Adrenal gland (tissue), 9 donors: ENCODE measurements at regions not wholly inside any gene's neighbourhood (a gene's known extent, or its start where the extent isn't known, plus 50 kb on each side); places are given as distances from the start of the nearest gene placed in this dataset.

ENCODE experiments used
- DNase-seq, 7 donors: peaks; one replicate each; pipeline ENCODE4 v3.0.0-alpha.2; 2019 to 2020
- H3K27ac ChIP-seq, 5 donors: fragments of 200-600 bp; sonication (generic) in 4 of 5; 1 replicate in 3 of 5; 2 replicates in 2 of 5; pipeline versions ENCODE4 v1.5.1 to v1.8.0; 2016 to 2020; ENCODE audit warnings: mild to moderate bottlenecking in 1 of 5
- H3K27me3 ChIP-seq: fragments of 200-600 bp; 2 replicates; pipeline ENCODE4 v1.8.0; 2021
- H3K36me3 ChIP-seq, 2 donors: fragments of 200-600 bp; replicated peaks in 1 of 2; 1 replicate in 1 of 2; 2 replicates in 1 of 2; pipeline versions ENCODE4 v1.5.1 to v1.8.0; 2018 to 2022
- H3K4me1 ChIP-seq, 2 donors: fragments of 200-600 bp; replicated peaks in 1 of 2; 1 replicate in 1 of 2; 2 replicates in 1 of 2; pipeline versions ENCODE4 v1.5.1 to v1.8.0; 2018 to 2021
- H3K4me3 ChIP-seq, 4 donors: fragments of 200-600 bp; sonication (generic) in 3 of 4; one replicate each; pipeline ENCODE4 v1.5.1; 2016 to 2018
- H3K9me3 ChIP-seq, 3 donors: fragments of 200-600 bp; sonication (generic) in 1 of 3; replicated peaks in 1 of 3; 1 replicate in 2 of 3; 2 replicates in 1 of 3; pipeline versions ENCODE4 v1.5.1 to v1.8.0; 2016 to 2021
- POLR2A ChIP-seq, 2 donors: fragments of 450-650 bp; IDR thresholded peaks; one replicate each; pipeline ENCODE4 v1.6.1; 2017; ENCODE audit warnings: antibody characterized with exemption in 2 of 2, mild to moderate bottlenecking in 2 of 2, moderate library complexity in 1 of 2
- WGBS, 4 donors: extraction: QIAGEN DNeasy Blood & Tissue Kit in 2 of 4; methylation state at CpG; one replicate each; pipeline versions ENCODE4 v1.1.5 to v1.1.7; 2013 to 2017; 5-methylcytosine and 5-hydroxymethylcytosine counted together
- intact Hi-C, 2 donors: fragments of 100-400 bp; cut with DNase I; formaldehyde crosslinking; loops; one replicate each; pipeline versions ENCODE4 v1.14.1 to v1.15.0; 2022 to 2023
- TF ChIP-seq, protein P1 (sequence below), 6 experiments: fragments of 450-650 bp in 4 of 6; fragments of 200-600 bp in 2 of 6; sonication (generic) in 1 of 6; IDR thresholded peaks; 1 replicate in 5 of 6; 2 replicates in 1 of 6; pipeline versions ENCODE4 v1.5.1 to v1.8.0; 2016 to 2021; ENCODE audit warnings: antibody characterized with exemption in 6 of 6, mild to moderate bottlenecking in 2 of 6, moderate library complexity in 1 of 6
- donor health status: healthy with polysubstance abuse.
- donor health status: Bipolar disorder and iron deficiency.
- donor health status: DM: yes; HTN: yes; CAD: no.
- donor health status: DM: no; HTN: no; CAD: no.
- donor health status: DM: no; HTN: no; CAD: no.

DNA sequence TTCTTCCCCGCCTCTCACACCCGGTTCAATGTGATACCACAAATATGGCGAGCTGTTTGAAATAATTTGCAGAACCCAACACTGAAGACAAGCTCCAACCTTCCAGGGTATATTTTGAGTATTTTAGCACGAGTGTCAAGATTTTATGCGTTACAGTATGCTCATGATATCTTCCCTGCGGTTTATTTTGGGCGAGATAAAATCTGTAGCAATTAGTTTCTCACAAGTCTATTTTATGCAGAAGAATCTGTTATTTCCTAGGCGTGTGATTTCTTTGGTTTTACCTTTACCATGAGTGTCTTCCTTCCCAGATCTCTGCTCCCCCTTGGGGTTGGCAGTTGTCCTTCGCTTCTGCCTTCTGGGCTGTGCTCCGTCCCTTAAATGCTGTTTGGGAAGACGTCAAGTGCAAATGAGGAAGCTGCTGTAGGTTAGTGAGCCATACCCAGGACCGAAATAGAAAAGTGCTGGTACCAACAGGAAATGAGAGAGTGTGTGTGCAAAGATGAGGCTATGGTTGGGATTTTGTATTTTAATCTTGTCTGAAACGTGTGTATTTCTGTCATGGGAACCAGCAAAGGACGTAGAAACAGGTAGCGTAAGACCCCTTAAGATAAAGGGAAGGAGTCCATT, 299.8 kb downstream of the KLF6 start:
- DNase-seq = peak in 1 of 7 donors; percentile 35
- Histone ChIP-seq H3K4me1 (peaks cover 0 to 5% of the 10 kb centered on the region in 2 donors), H3K27ac (peak overlapping the region in 1 of 5 donors; percentile 60), H3K36me3 (no peaks in the 10 kb centered on the region), H3K4me3 (no peak overlapping the region), H3K27me3 (no peaks in the 10 kb centered on the region), H3K9me3 (no peaks in the 10 kb centered on the region)
- intact Hi-C loops = no loop called here
- WGBS, 4 donors = 73 to 85% (median 80%) methylated on average over 15 of the region's 15 CpGs
- TF ChIP-seq POLR2A (IDR thresholded peaks at IDR 0.05) = no peak
- TF ChIP-seq, protein P1, sequence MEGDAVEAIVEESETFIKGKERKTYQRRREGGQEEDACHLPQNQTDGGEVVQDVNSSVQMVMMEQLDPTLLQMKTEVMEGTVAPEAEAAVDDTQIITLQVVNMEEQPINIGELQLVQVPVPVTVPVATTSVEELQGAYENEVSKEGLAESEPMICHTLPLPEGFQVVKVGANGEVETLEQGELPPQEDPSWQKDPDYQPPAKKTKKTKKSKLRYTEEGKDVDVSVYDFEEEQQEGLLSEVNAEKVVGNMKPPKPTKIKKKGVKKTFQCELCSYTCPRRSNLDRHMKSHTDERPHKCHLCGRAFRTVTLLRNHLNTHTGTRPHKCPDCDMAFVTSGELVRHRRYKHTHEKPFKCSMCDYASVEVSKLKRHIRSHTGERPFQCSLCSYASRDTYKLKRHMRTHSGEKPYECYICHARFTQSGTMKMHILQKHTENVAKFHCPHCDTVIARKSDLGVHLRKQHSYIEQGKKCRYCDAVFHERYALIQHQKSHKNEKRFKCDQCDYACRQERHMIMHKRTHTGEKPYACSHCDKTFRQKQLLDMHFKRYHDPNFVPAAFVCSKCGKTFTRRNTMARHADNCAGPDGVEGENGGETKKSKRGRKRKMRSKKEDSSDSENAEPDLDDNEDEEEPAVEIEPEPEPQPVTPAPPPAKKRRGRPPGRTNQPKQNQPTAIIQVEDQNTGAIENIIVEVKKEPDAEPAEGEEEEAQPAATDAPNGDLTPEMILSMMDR (IDR thresholded peaks at IDR 0.05) = no peak

GRCh38 chr10:3484306-3485056, 300.5 kb downstream of the KLF6 start:
- H3K9me3 ChIP-seq = no peaks in the 10 kb centered on the region

GRCh38 chr10:3482200-3482993, 302.6 kb downstream of the KLF6 start:
- Histone ChIP-seq H3K27ac (peak overlapping the region in 2 of 5 donors; percentile 55 to 67), H3K36me3 (no peaks in the 10 kb centered on the region), H3K27me3 (no peaks in the 10 kb centered on the region), H3K4me3 (no peak overlapping the region), H3K9me3 (no peaks in the 10 kb centered on the region), H3K4me1 (peaks cover 0 to 5% of the 10 kb centered on the region in 2 donors)
- intact Hi-C loops = no loop called here
- TF ChIP-seq, protein P1 (IDR thresholded peaks at IDR 0.05) = no peak
- TF ChIP-seq POLR2A (IDR thresholded peaks at IDR 0.05) = peak in 1 of 2 donors; percentile 16
- DNase-seq = peak; percentile 70 to 87 (median 82)
- 14 to 30% (median 21%) methylated on average over 15 to 17 of the region's 17 CpGs for WGBS, 4 donors

More at GRCh38 chr10:3484306-3485056, 300.5 kb downstream of the KLF6 start:
- Histone ChIP-seq H3K36me3 (no peaks in the 10 kb centered on the region), H3K27me3 (no peaks in the 10 kb centered on the region), H3K4me3 (no peak overlapping the region), H3K27ac (peak overlapping the region in 1 of 5 donors; percentile 60), H3K4me1 (peaks cover 0 to 5% of the 10 kb centered on the region in 2 donors)
- no peak for DNase-seq
- intact Hi-C loops = no loop called here
- WGBS, 4 donors = 71 to 82% (median 75%) methylated on average over 18 of the region's 18 CpGs
- TF ChIP-seq POLR2A (IDR thresholded peaks at IDR 0.05) = no peak
- TF ChIP-seq, protein P1 (IDR thresholded peaks at IDR 0.05) = peak in 1 of 6 experiments; percentile 7

- intact Hi-C loops = no loop called here
Measured at GRCh38 chr10:3481496-3481895, 303.5 kb downstream of the KLF6 start.

More at GRCh38 chr10:3481496-3481895, 303.5 kb downstream of the KLF6 start:
- no peak for DNase-seq
- WGBS, 4 donors = 63 to 74% (median 67%) methylated on average over 8 of the region's 8 CpGs
- Histone ChIP-seq H3K4me3 (no peak overlapping the region), H3K9me3 (no peaks in the 10 kb centered on the region), H3K36me3 (no peaks in the 10 kb centered on the region), H3K27me3 (no peaks in the 10 kb centered on the region), H3K27ac (no peak overlapping the region), H3K4me1 (peaks cover 0 to 5% of the 10 kb centered on the region in 2 donors)
- TF ChIP-seq, protein P1 (IDR thresholded peaks at IDR 0.05) = no peak
- no peak for TF ChIP-seq POLR2A (IDR thresholded peaks at IDR 0.05)
